A549 (cell line): ENCODE measurements at regions not wholly inside any gene's neighbourhood (a gene's known extent, or its start where the extent isn't known, plus 50 kb on each side); places are given as distances from the start of the nearest gene placed in this dataset.

Experiments
- CTCF ChIP-seq: fragments of >200 bp; sonication (Bioruptor Twin); formaldehyde crosslinking; IDR thresholded peaks from 3 replicates; pipeline ENCODE4 v1.5.1; 2016
- ESRRA ChIP-seq: fragments of 150-350 bp; IDR thresholded peaks from 2 replicates; pipeline ENCODE4 v1.6.1; 2014; ENCODE audit warnings: mild to moderate bottlenecking, low read length, borderline replicate concordance
- HDAC2 ChIP-seq: fragments of 200-600 bp; sonication (generic); IDR thresholded peaks from 2 replicates; pipeline ENCODE4 v1.6.1; 2016

- no peak for TF ChIP-seq CTCF
- TF ChIP-seq ESRRA, result no peak
- TF ChIP-seq HDAC2, result no peak
Observed at GRCh38 chr11:15346907-15347306, 232.2 kb downstream of the INSC start.
